DND-41 (cell line): ENCODE measurements at regions not wholly inside any gene's neighbourhood (a gene's known extent, or its start where the extent isn't known, plus 50 kb on each side); places are given as distances from the start of the nearest gene placed in this dataset.

ENCODE experiments used
- CTCF ChIP-seq: IDR thresholded peaks from 2 replicates; pipeline ENCODE4 v1.5.1; 2012; ENCODE audit warnings: borderline replicate concordance, low read length, moderate library complexity, mild to moderate bottlenecking; ENCODE audit not compliant: poor library complexity, severe bottlenecking; ENCODE audit errors: extremely low read depth
- EZH2 ChIP-seq: IDR thresholded peaks from 3 replicates; pipeline ENCODE4 v1.6.1; 2012; ENCODE audit warnings: borderline replicate concordance, low read depth, mild to moderate bottlenecking, moderate library complexity, low read length, inconsistent platforms; ENCODE audit not compliant: severe bottlenecking

GRCh38 chr10:8468477-8468876 is 414.0 kb downstream of the GATA3 start:
- TF ChIP-seq CTCF: no peak
- TF ChIP-seq EZH2: no peak
